WTC11 (cell line): ENCODE measurements at regions not wholly inside any gene's neighbourhood (a gene's known extent, or its start where the extent isn't known, plus 50 kb on each side); places are given as distances from the start of the nearest gene placed in this dataset.

Experiments
- ATF2 ChIP-seq: sonication (generic); formaldehyde crosslinking; IDR thresholded peaks from 2 replicates; pipeline ENCODE4 v1.8.1; 2022; ENCODE audit warnings: low read depth, missing genetic modification reagents, borderline replicate concordance
- CREB1 ChIP-seq: sonication (generic); formaldehyde crosslinking; IDR thresholded peaks from 2 replicates; pipeline ENCODE4 v1.8.0; 2023; ENCODE audit warnings: mild to moderate bottlenecking, missing genetic modification reagents
- FOXJ3 ChIP-seq: sonication (generic); formaldehyde crosslinking; IDR thresholded peaks from 2 replicates; pipeline ENCODE4 v1.9.0; 2021; ENCODE audit warnings: missing genetic modification reagents, mild to moderate bottlenecking, borderline replicate concordance
- FOXK1 ChIP-seq: sonication (generic); formaldehyde crosslinking; IDR thresholded peaks from 2 replicates; pipeline ENCODE4 v1.8.0; 2022; ENCODE audit warnings: mild to moderate bottlenecking, moderate library complexity, missing genetic modification reagents
- TF ChIP-seq, protein P1 (sequence below): fragments of 200-600 bp; IDR thresholded peaks from 2 replicates; pipeline ENCODE4 v1.8.0; 2022; ENCODE audit warnings: antibody characterized with exemption
- TF ChIP-seq, protein P2 (sequence below): sonication (generic); formaldehyde crosslinking; IDR thresholded peaks from 2 replicates; pipeline ENCODE4 v1.8.1; 2023; ENCODE audit warnings: mild to moderate bottlenecking, missing genetic modification reagents
- TF ChIP-seq, protein P3 (sequence below): sonication (generic); formaldehyde crosslinking; conservative IDR thresholded peaks from 2 replicates; pipeline ENCODE4 v1.8.1; 2022; ENCODE audit warnings: mild to moderate bottlenecking, missing genetic modification reagents

- TF ChIP-seq, protein P1, sequence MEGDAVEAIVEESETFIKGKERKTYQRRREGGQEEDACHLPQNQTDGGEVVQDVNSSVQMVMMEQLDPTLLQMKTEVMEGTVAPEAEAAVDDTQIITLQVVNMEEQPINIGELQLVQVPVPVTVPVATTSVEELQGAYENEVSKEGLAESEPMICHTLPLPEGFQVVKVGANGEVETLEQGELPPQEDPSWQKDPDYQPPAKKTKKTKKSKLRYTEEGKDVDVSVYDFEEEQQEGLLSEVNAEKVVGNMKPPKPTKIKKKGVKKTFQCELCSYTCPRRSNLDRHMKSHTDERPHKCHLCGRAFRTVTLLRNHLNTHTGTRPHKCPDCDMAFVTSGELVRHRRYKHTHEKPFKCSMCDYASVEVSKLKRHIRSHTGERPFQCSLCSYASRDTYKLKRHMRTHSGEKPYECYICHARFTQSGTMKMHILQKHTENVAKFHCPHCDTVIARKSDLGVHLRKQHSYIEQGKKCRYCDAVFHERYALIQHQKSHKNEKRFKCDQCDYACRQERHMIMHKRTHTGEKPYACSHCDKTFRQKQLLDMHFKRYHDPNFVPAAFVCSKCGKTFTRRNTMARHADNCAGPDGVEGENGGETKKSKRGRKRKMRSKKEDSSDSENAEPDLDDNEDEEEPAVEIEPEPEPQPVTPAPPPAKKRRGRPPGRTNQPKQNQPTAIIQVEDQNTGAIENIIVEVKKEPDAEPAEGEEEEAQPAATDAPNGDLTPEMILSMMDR: no peak
- TF ChIP-seq ATF2 (CRISPR knock-in tag): no peak
- TF ChIP-seq, protein P2, sequence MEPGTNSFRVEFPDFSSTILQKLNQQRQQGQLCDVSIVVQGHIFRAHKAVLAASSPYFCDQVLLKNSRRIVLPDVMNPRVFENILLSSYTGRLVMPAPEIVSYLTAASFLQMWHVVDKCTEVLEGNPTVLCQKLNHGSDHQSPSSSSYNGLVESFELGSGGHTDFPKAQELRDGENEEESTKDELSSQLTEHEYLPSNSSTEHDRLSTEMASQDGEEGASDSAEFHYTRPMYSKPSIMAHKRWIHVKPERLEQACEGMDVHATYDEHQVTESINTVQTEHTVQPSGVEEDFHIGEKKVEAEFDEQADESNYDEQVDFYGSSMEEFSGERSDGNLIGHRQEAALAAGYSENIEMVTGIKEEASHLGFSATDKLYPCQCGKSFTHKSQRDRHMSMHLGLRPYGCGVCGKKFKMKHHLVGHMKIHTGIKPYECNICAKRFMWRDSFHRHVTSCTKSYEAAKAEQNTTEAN: no peak
- TF ChIP-seq CREB1: no peak
- TF ChIP-seq FOXK1 (CRISPR knock-in tag): no peak
- TF ChIP-seq, protein P3, sequence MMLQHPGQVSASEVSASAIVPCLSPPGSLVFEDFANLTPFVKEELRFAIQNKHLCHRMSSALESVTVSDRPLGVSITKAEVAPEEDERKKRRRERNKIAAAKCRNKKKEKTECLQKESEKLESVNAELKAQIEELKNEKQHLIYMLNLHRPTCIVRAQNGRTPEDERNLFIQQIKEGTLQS (CRISPR knock-in tag): no peak
- no peak for TF ChIP-seq FOXJ3
Measured at GRCh38 chr3:80753021-80753420, 985.2 kb upstream of the ROBO1 start.
